ENCODE measurements at regions not wholly inside any gene's neighbourhood (a gene's known extent, or its start where the extent isn't known, plus 50 kb on each side); places are given as distances from the start of the nearest gene placed in this dataset.
"Not testable (repeated sequence)": the region's sequence is repeated elsewhere in the genome, so short reads cannot be mapped to it uniquely, and the experiment has no call there.

DNA sequence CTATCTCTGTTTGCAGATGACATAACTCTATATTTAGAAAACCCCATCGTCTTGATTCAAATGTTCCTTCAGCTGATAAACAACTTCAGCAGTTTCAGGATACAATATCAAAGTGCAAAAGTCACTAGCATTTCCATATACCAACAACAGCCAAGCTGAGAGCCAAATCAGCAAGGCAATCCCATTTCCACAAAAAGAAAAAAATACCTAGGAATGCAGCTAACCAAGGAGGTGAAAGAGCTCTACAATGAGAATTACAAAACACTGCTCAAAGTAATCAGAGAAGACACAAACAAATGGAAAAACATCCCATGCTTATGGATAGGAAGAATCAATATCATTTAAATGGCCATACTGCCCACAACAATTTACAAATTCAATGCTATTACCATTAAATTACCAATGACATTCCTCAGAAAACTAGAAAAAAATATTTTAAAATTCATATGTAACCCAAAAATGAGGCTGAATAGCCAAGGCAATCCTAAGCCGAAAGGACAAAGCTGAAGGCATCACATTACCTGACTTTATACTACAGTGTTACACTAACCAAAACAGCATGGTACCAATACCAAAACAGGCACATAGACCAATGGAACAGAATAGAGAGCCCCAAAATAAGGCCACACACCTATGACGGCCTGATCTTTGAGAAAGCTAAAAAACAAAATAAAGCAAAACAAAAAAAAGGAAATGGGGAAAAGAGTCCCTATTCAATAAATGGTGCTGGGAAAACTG is 901.7 kb downstream of the LRFN5 start:
- DNase-seq (ENCODE audit: low read depth) = no peak

DNA sequence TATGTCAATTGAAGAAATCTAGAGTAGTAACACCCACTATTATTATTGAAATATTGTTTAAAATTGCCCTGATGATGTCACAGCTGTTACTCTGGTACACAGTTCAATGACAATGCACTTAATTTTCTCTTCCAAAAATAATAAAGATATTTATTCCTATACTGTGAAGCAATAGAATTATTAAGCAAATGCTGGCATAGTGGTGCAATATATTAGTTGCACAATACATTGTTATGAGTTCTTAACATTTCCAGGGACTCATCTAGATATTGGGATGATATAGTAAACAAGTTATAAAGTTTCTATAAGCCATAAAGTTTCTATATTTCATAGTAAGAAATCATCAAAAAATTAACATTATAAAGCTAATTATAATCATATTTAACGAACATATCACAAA is 897.8 kb downstream of the LRFN5 start:
- DNase-seq (ENCODE audit: low read depth) = no peak

DNA sequence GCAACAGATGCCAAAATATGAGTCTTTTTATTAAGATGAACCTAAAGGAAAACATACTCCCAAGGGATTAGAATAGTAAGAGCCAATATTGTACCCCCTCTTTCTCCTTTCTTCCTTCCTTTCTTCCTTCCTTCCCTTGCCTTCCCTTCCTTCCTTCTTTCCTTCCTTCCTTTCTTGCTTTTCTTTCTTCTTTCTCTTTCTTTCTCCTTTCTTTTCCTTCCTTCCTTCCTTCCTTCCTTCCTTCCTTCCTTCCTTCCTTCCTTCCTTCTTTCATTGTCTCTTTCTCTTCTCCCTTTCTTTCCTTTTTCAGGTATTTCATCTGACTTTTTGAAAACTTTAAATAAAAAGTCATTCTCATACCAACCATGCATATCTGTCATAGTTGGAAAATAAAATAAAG is 892.5 kb downstream of the LRFN5 start:
- no peak for DNase-seq (ENCODE audit: low read depth)

DNA sequence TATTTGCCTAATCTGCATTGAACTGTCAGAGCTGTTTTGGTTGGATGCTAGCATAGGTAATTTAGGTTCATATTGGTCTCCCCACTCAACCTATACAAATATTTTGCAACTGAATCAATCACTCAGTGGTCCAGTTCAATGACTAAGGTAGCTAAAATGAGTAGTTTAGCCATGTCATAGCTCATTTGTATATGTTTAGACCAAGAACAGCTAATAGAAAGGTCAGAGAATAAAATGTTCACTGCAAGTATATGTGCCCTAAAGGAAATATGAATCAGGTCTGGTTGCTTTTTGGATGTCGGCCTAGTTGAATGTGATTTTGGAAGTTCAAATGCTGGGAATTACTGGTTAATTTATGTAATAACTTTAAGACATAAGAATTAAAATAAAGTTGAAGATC is 883.9 kb downstream of the LRFN5 start:
- peak; percentile 80 for DNase-seq (ENCODE audit: low read depth)

DNA sequence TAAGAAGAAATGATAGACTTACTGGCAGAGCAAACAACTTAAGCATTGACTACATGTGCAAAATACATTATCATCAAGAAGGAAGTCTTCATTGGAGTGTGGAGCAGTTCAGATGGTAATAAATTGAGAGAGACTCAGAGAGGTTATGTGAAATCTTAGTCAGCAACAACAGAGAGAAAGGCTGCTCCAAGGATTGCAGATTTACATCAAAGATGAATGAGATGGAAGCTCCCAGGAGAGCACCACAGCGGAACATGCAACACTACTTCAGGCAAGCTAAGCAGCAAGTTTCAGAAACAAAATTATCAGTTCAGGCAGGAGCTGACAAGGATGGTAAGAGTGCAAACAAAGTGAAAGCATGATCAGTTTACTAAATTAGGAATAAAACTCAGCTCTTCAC is 882.3 kb downstream of the LRFN5 start:
- no peak for DNase-seq (ENCODE audit: low read depth)

GRCh38 chr14:42482345-42482971 is 875.8 kb downstream of the LRFN5 start:
- DNase-seq (ENCODE audit: low read depth) = not testable (repeated sequence)

GRCh38 chr14:42481714-42482113 is 875.0 kb downstream of the LRFN5 start:
- not testable (repeated sequence) for DNase-seq (ENCODE audit: low read depth)

- no peak for DNase-seq (ENCODE audit: low read depth)
Observed at GRCh38 chr14:42480255-42480654, 873.6 kb downstream of the LRFN5 start.

GRCh38 chr14:42475289-42475688 is 868.6 kb downstream of the LRFN5 start:
- no peak for DNase-seq (ENCODE audit: low read depth)

DNA sequence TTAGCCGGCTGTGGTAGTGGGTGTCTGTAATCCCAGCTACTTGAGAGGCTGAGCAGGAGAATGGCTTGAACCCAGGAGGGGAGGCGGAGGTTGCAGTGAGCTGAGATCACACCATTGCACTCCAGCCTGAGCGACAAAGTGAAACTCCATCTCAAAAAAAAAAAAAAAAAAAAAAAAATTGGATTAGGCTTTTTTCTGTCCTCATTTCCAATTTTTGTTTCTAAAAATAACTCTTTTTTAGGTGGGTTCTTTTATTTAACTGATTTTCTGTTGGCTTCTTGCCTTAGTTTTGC is 863.7 kb downstream of the LRFN5 start:
- DNase-seq (ENCODE audit: low read depth) = no peak

DNA sequence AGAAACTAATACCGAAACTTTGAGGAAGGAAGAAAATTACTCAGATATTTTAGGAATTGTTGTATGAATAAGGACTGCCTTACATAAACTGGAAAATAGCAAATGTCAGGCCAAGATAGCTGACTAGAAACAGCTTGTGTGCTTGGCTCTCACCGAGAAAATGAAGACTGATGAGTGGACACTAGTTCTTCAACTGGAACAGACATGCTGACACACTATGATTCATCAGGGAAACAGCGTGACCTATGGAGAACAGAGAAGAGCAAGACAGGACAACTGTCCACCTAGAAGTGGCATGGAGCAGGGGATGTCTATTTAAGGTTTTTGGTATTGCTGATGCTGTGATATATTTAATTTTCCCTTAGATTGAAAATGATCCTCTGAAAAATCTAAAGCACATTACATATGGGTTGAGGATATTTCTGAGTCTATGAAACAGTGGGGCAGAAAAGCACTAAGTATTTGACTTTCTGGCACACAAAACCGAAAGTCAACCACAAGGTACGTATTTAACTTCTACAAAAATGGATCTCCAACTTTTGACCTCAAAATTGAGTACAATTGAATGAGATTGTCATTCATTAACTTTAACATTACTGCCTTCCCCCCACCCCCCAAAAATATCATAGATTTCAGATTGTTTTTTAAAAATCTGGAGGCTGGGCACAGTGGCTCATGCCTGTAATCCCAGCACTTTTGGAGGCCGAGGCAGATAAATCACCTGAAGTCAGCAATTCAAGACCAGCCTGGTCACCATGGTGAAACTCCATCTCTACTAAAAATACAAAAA is 863.2 kb downstream of the LRFN5 start:
- peak; percentile 76 for DNase-seq (ENCODE audit: low read depth)

GRCh38 chr14:42460673-42461072 is 854.0 kb downstream of the LRFN5 start:
- DNase-seq (ENCODE audit: low read depth) = no peak

GRCh38 chr14:42459171-42459685 is 852.6 kb downstream of the LRFN5 start:
- no peak for DNase-seq (ENCODE audit: low read depth)

DNA sequence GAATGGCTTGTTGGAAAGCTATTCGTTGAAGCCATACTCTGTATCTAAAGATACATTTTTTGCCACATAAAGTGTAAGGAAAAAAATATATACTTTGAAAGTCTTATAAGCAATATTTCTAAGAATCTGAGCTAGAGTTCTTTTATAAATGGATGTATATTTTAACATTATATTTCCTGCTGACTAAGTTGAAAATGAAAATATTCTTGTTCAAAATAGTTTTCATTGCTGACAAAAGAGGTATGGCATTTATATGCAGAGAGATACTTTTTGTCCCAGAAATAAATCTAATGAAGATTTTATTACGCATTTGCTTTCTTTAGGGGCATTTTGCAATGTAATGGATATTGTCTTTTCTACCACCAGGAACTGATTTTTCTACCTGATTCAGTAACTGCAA is 834.9 kb downstream of the LRFN5 start:
- no peak for DNase-seq (ENCODE audit: low read depth)

DNA sequence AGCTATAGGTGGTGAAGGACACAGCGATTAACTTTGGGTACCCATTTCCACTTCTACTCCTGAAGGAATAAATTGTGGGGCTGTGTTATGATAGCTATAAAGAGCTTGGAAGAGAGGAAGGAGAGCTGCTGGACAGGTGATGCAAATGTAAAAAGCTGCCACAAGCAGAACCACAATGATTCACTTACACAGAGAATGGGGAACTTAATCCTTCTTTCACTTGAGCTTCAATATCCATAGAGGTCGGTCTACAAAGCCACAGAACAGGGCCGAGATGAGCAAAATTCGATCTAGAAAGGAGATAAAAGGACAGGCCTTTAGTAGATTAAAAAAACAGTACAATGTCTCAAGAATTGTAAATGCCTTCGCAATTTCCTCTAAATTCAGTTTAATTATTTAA is 831.1 kb downstream of the LRFN5 start:
- peak; percentile 12 for DNase-seq (ENCODE audit: low read depth)

GRCh38 chr14:42429401-42429800 is 822.7 kb downstream of the LRFN5 start:
- DNase-seq (ENCODE audit: low read depth) = no peak

GRCh38 chr14:42428996-42429395 is 822.3 kb downstream of the LRFN5 start:
- DNase-seq (ENCODE audit: low read depth) = no peak

DNA sequence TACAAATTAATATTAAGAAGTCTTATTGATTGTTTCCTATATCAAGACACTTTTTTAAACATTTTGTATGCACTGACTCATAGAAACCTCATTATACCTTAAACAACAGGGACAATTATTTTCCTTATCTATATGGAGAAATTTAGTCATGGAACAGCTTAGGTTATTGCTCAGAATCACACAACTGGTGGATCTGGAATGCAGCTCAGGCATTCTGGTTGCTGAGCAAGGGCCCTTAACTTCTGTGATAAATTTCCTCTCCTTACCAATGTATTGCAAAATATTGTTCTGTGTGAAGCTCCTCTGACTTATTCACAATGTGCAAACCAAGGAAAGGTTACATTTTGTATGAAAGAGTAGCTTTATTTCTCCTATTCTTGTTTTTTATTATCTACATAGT is 817.8 kb downstream of the LRFN5 start:
- DNase-seq (ENCODE audit: low read depth) = peak; percentile 17

DNA sequence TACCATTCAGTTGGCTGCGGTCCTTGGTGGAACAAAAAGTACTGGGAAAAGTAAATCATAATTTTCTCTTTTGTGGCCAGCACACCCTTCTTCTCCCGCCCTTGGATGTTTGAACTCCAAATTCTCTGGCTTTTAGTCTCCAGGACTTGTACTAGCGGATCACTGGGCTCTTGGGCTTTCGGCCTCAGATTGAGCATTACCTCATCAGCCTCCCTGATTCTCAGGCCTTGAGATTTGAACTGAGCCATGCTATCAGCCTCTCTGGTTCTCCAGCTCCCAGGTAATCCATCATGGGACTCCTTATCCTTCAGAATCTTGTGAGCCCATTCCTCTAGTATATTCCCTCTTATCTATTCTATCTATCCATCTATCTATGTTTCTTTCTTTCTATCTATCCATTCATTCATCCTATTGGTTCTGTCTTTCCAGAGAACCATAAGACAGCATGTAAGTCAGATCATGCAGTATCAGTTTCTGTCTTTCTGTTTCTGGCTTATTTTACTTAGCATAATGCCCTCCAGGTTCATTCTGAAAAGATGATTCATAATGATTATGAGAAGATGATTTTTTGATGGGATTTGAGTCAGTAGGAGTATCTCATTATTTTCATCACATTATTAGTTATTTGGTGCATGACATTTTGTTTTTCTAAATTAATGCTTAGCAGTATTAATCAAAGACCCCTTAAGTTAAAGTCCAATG is 814.9 kb downstream of the LRFN5 start:
- DNase-seq (ENCODE audit: low read depth) = peak; percentile 23

- DNase-seq (ENCODE audit: low read depth) = no peak
Observed at GRCh38 chr14:42420071-42420470, 813.4 kb downstream of the LRFN5 start.

DNA sequence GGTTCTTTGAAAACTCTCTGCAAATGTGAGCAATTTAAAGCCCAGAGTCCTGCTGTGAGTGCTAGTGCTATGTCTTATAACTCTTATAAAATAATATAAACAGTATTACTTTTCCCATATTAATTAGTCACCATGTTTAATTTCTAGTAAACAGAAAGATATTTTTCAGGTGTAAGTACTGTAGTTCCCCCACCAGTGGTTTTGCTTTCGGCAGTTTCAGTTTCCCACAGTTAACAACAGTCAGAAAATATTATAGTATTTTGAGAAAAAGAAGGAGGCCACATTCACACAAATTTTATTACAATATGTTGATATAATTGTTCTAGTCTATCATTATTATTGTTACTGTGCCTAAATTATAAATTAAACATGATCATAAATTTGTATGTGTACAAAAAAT is 800.5 kb downstream of the LRFN5 start:
- no peak for DNase-seq (ENCODE audit: low read depth)

DNA sequence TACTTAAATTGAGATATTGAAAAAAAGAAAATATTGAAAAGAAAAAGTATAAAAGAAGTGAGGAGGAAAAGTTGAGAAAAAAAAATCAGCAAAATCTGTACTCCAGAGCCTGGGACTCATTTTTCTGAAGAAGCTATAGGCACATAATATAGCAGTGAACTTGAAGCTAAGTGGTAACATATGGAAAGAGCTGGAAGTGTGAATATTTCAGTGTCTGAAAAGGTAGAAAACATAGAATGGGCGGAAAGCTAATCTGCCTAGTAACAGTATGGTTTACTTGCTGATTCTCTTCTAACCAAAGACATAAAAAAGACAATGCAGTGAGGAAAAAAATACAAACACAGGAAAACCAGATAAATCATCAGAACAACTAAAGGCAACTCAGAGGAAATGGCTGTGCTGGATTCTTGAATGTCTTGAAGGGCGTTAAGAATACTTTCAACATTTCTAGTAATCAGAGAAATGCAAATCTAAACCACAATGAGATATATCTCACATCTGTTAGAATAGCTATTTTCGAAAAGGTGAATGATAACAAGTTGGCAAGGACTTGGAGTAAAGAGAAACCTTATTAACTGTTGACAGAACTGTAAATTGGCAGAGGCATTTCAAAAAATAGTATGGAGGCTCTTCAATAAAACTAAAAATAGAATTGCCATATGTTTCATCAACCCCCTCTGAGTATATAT is 784.6 kb downstream of the LRFN5 start:
- DNase-seq (ENCODE audit: low read depth) = no peak

All from ELR (cell line).